GM10248 (cell line): ENCODE measurements at regions not wholly inside any gene's neighbourhood (a gene's known extent, or its start where the extent isn't known, plus 50 kb on each side); places are given as distances from the start of the nearest gene placed in this dataset.

Experiments
- CTCF ChIA-PET: fragments of 300-600 bp; sonication (Branson Sonifier 250); formaldehyde crosslinking; extraction: SDS; loops from one replicate; lab custom pipeline; 2021; ENCODE audit warnings: antibody characterized with exemption; lab: Yijun Ruan, JAX
- POLR2A ChIA-PET: fragments of 350-650 bp; sonication (Branson Sonifier 250); formaldehyde crosslinking; extraction: SDS; loops from one replicate; lab custom pipeline; 2020; ENCODE audit warnings: antibody characterized with exemption; lab: Yijun Ruan, JAX
- DNase-seq: peaks from one replicate; pipeline ENCODE4 v3.0.0; 2012; ENCODE audit errors: extremely low spot score
- TF ChIP-seq, protein P1 (sequence below): IDR thresholded peaks from 2 replicates; pipeline ENCODE4 v1.5.1; 2012; ENCODE audit warnings: mild to moderate bottlenecking, low read depth; ENCODE audit errors: extremely low read depth, missing control alignments, control extremely low read depth

DNA sequence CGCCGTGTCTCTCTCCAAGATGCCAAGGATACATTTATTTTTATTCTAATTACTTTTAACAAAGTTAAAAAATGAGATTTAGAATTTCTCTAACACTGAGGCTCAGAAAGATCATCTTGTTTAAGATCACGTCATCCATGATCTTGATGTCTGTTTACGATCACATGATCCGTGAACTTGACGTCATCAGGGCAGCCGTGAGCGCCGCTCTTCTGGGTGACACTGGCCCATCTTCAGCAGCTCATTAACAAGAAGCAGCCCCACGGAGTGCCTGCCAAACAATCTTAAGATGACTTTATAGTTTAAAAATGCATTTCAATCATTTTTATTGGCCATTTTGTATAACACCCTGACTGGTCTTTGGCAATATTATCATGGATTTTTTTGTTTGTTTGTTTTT is 291.1 kb upstream of the PRKCQ start:
- TF ChIP-seq, protein P1, sequence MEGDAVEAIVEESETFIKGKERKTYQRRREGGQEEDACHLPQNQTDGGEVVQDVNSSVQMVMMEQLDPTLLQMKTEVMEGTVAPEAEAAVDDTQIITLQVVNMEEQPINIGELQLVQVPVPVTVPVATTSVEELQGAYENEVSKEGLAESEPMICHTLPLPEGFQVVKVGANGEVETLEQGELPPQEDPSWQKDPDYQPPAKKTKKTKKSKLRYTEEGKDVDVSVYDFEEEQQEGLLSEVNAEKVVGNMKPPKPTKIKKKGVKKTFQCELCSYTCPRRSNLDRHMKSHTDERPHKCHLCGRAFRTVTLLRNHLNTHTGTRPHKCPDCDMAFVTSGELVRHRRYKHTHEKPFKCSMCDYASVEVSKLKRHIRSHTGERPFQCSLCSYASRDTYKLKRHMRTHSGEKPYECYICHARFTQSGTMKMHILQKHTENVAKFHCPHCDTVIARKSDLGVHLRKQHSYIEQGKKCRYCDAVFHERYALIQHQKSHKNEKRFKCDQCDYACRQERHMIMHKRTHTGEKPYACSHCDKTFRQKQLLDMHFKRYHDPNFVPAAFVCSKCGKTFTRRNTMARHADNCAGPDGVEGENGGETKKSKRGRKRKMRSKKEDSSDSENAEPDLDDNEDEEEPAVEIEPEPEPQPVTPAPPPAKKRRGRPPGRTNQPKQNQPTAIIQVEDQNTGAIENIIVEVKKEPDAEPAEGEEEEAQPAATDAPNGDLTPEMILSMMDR = no peak
- ChIA-PET CTCF (interaction anchor here (1.8 kb wide), 1 partner anchor 49 kb away, joined by 3 read pairs; no protein-coding TSS in a partner anchor), POLR2A (no interaction called here)
- no peak for DNase-seq

DNA sequence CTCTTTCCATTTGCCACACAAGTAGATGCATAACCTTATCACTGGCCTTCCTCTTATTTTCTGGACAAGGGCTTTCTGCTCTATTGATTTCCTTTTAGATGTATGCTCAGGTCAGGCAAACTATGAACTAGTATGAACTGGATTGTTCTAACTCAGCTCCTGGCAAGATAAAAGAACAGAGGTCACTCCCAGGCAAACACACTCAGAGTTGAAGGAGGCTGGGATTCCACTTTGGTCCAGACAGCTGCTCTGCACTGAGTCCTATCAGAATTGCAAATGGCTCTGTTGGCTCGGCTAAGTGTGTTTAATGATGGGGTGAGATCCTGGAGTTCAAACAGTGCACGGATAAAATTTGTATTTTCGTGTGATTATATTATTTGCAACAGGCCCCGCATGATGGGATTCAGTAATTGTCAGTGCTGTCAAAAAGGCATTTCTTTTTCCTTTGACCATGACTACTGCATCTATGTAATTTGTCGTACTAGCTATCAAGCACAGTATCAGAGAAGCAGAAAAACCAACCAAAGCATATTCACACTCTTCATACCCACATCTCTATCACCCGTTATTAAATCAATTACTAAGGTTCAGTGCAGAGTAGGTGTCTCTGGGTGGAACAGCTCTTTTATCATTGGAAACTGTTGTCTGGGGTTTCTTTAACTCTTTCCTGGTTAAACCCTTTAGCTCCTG is 288.1 kb upstream of the PRKCQ start:
- TF ChIP-seq, protein P1 = no peak
- no peak for DNase-seq
- ChIA-PET CTCF (interaction anchor here (1.1 to 1.7 kb wide), 4 partner anchors 10 to 657 kb away, joined by 3 to 4 read pairs (median 3); no protein-coding TSS in a partner anchor), POLR2A (no interaction called here)

- POLR2A ChIA-PET = no interaction called here
- TF ChIP-seq, protein P1 = no peak
- no peak for DNase-seq
- CTCF ChIA-PET = no interaction called here
These were observed 286.7 kb upstream of the PRKCQ start for GRCh38 chr10:6866757-6867156.

GRCh38 chr10:6864142-6864541 is 284.1 kb upstream of the PRKCQ start:
- TF ChIP-seq, protein P1 = no peak
- no peak for DNase-seq
- POLR2A ChIA-PET = no interaction called here
- CTCF ChIA-PET = no interaction called here

DNA sequence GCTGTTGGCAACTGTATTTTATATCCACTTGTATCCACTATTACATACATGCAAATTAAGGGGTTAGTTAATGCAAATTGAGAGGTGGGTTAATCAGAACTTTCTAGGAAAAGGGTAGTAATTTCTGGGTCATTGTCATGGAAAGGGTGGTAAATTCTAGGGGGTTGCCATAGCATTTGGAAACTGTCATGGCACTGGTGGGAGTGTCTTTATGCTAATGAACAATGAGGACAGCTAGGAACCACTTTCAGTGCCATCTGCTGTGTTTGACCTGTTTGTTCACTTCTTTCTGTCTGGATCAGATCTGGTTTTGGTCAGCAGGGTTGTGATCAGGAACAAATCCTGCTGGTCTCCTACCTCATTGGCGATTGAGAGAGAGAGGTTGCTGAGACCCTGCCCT is 283.3 kb upstream of the PRKCQ start:
- ChIA-PET CTCF (no interaction called here), POLR2A (no interaction called here)
- TF ChIP-seq, protein P1 = no peak
- DNase-seq = no peak

- ChIA-PET CTCF (interaction anchor here (1.0 kb wide), 2 partner anchors 17 to 68 kb away, joined by 3 read pairs; no protein-coding TSS in a partner anchor), POLR2A (no interaction called here)
- TF ChIP-seq, protein P1 = no peak
- no peak for DNase-seq
These were observed 270.4 kb upstream of the PRKCQ start for GRCh38 chr10:6850452-6850851.

GRCh38 chr10:6847561-6847960 is 267.5 kb upstream of the PRKCQ start:
- DNase-seq = no peak
- POLR2A ChIA-PET = no interaction called here
- CTCF ChIA-PET = no interaction called here
- TF ChIP-seq, protein P1 = no peak
